ENCODE measurements at regions not wholly inside any gene's neighbourhood (a gene's known extent, or its start where the extent isn't known, plus 50 kb on each side); places are given as distances from the start of the nearest gene placed in this dataset.

GRCh38 chr5:125496393-125496792 is 750.0 kb upstream of the ZNF608 start:
- TF ChIP-seq CTCF (conservative IDR thresholded peaks at IDR 0.05; ENCODE audit: low read depth, low read length) (no peak), EZH2 (IDR thresholded peaks at IDR 0.05; ENCODE audit: low read length, unreplicated experiment) (no peak), EZH2phosphoT487 (IDR thresholded peaks at IDR 0.05; ENCODE audit: borderline replicate concordance, low read length) (no peak)
